HG03175 (cell line): ENCODE measurements at regions not wholly inside any gene's neighbourhood (a gene's known extent, or its start where the extent isn't known, plus 50 kb on each side); places are given as distances from the start of the nearest gene placed in this dataset.

Source experiments
- ATAC-seq: cut with Tn5 transposase; IDR thresholded peaks from one replicate; pipeline ENCODE4 v1.9.1; 2021; ENCODE audit warnings: mild to moderate bottlenecking, moderate library complexity; ENCODE audit not compliant: unreplicated experiment

DNA sequence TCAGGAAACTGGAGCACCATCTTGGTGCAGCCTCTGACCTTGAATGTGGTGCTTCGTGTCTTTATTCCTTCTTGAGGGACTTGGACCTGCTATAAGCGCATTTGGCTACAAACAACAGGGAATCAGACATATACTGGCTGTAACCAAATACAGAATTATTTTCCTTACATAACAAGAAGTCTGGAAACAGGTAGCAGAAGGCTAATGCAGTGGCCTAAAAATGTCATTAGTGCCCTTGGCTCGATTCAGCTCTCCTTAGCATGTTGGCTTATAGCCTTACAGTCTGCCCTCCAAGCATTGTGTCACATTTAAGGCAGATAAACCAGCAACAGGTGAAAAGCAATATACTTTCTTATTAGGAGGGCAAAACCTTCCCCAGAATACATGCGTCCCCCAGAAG is 655.4 kb downstream of the XIRP2 start:
- no peak for ATAC-seq

DNA sequence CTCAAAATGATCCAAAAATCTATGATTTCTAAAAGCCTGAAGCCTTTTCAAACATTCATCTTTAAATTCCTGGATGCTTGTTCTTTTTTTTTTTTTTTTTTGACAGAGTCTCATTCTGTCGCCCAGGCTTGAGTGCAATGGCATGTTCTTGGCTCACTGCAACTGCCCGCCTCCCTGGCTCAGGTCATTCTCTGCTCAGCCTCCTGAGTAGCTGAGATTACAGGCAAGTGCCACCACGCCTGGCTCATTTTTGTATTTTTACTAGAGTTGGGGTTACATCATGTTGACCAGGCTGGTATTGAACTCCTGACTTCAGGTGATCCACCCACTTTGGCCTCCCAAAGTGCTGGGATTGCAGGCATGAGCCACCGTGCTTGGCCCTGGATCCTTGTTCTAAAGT is 649.5 kb downstream of the XIRP2 start:
- ATAC-seq = no peak

GRCh38 chr2:167534443-167534842 is 646.2 kb downstream of the XIRP2 start:
- no peak for ATAC-seq

DNA sequence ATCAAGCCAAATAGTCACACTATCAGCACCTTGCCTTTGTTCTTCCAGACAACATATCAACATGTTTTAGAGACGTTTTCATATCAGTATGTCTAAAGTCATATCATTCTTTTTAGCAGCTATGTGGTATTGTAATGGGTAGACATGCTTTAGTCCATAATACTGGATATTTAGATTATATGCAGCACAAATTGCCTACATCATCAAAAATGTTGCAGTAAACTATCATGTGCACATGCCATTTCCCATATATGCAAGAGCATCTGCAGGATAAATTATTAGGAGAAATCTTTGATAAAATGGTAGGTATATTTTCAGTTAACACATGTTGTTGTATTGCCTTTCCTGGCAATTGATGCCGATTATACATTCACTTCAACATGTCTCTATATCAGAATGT is 636.5 kb downstream of the XIRP2 start:
- ATAC-seq = no peak

- no peak for ATAC-seq
These were observed 621.9 kb downstream of the XIRP2 start for GRCh38 chr2:167510071-167510759.

DNA sequence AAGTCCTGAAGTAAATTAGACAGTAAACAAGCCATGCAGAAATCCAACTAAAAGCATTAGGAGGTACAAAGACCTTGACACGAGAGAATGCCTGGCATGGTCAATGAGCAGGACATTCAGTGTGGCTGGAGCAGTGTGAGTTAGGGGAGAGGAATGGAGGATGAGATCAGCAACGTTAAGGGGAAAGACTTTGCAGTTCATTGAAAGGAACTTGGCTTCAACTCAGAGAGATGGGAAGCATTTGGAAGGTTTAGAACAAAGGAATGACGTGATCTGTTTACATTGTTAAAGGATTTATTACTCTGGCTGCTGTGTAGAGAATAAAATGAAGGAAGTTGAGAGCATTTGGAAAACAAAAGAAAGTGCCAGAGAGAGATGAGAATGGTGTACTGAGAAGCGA is 621.3 kb downstream of the XIRP2 start:
- no peak for ATAC-seq

- no peak for ATAC-seq
These were observed 620.4 kb downstream of the XIRP2 start for GRCh38 chr2:167508709-167509108.

DNA sequence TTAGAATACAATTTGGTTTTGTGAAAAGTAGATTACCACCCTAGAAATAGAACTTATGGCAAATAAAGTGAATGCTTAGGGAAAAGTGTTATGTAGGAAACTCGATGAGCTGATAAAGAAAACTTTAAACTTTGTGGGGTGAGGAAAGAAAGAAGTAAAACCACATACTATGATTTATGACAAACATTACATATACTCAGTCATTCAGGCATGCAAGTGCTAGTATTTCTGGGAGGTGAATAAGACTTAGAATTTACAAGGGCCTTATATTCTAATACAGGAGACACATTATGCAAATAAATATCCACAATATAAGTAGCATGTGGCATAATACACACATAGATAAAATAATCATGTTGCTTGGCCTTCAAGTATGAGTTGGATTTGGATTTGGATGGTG is 618.1 kb downstream of the XIRP2 start:
- ATAC-seq = no peak

DNA sequence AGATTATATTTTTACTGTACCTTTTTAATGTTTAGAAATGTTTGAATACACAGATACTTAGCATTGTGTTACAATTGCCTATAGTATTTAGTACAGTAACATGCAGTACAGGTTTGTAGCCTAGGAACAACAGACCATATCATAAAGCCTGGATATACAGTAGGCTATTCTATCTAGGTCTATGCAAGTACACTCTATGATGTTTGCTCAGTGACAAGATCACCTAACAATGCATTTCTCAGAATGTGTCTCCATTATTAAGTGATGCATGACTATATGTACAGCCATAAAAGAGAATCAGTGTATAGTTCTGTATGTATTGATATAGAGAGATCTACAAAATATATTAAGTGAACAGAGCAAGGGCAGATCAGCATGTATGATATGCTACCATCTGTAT is 616.4 kb downstream of the XIRP2 start:
- ATAC-seq = no peak

DNA sequence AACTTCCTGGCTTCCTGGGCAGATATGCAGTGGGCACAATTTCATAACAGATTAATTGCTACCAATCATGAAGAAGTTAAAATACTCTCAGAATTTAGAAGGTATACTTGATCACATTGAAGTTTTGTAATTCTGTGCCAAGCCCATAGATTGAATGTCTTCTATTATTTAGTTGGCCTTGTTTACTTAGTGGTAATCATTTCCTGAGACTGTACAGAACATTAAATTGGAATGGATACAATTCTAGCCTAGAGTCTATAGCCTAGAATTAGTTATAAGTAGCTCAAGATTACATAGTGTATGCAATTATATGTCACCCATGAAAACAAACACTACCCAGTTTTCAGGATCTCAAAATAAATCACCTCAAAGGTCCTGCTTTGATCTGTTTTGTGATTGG is 615.8 kb downstream of the XIRP2 start:
- no peak for ATAC-seq

GRCh38 chr2:167501618-167502017 is 613.3 kb downstream of the XIRP2 start:
- ATAC-seq = no peak

DNA sequence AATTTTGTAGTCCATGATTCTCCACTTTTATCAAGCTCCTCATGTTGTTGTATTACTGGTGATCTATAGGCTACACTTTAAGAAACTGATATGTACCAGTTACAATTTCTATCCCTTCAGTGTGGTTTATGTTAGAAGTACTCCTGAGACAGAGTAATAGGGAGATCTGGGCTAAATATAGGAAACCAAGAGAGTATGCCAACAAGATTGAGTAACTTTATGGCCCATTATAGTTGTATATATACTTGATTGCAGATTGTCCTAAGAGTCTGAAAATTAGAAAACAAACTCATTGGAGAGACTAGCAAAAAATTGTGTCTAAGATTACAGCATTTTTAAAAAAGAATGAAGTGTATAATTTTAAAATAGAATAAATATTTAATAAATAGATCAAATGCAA is 605.6 kb downstream of the XIRP2 start:
- no peak for ATAC-seq

DNA sequence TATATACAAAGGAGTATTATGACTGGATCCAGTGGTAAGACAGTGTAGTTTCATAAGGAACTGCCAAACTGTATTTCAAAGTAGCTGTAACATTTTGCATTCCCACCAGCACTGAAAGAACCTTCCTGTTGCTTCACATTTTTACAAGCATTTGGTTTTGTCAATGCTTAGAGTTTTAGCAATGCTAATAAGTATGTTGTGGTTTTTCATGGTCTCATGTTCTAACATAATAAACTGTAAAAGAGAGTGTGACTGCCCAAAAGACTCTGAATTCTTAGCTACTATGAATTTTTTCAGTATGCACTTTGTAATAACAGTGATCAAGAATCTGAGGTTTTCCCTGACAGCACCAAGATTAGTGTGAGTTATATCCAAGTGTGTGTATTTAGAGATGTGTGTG is 604.2 kb downstream of the XIRP2 start:
- ATAC-seq = no peak

DNA sequence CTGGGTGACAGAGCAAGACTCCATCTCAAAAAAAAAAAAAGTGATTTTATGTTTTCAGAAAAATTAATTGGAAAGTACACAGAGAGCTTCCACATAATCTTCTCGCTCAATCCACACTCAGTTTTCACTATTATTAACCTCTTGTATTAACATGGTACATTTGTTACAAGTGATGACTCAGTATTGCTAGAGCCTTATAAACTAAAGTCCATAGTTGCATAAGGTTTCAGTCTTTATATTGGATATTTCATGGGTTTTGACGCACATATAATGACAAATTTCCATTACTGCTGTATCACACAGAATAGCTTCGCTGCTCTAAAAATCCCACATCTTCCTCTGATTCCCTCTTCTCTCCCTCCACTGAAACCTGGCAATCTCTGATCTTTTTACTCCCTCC is 603.5 kb downstream of the XIRP2 start:
- no peak for ATAC-seq

DNA sequence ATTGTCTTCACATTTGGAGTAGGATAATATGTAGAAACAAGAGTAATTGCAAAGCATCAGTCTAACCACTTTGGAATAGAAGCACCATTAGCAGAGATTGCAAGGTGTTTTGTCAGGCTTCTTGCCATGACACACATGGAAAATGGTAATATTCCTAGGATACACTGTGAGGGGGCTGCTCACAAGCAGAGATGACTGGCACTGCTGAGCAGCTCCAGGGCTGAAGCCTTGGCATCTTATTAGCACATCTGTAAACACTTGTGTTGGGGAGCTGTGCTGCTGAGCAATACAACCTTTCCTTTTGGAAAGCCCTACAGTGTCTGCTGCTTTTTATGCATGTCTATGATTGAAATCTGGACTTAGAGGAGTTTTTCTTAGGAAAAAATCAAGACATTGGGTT is 602.2 kb downstream of the XIRP2 start:
- no peak for ATAC-seq

GRCh38 chr2:167489325-167489724 is 601.0 kb downstream of the XIRP2 start:
- ATAC-seq = no peak

DNA sequence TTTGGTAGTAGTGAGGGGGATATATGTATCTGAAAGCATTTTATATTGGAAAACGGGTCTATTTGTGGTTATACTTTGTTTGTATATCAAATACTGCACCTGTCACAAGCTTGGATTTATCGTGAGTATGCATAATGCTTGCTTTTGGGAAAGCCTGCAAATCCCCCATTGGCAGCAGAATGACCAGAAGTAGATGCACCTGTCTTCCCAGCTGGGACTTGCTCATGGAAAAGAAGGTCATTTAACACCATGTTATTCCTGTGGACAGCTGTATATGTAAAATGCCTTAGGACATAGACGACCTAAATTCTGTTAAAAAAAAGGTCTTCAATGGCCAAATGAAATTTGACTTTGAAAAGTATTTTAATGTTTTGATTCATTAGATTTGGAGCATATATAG is 599.4 kb downstream of the XIRP2 start:
- no peak for ATAC-seq

GRCh38 chr2:167484875-167485274 is 596.6 kb downstream of the XIRP2 start:
- ATAC-seq = no peak

DNA sequence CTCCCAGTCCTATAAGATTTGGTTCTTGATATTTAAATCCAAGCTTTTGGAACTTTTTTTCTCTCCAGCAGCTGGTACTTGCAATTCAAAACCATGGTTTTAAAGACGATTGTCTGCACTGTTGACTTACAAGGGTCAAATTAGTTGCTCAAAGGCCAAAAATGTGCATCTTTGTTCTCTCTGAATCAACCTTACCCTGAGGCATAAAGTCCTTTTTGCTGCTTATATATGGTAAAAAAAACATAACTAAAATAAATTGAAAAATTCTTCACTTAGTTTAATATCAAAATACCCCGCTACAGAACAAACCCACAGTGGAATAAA is 592.7 kb downstream of the XIRP2 start:
- ATAC-seq = no peak

GRCh38 chr2:167480232-167480985 is 592.1 kb downstream of the XIRP2 start:
- ATAC-seq = no peak

DNA sequence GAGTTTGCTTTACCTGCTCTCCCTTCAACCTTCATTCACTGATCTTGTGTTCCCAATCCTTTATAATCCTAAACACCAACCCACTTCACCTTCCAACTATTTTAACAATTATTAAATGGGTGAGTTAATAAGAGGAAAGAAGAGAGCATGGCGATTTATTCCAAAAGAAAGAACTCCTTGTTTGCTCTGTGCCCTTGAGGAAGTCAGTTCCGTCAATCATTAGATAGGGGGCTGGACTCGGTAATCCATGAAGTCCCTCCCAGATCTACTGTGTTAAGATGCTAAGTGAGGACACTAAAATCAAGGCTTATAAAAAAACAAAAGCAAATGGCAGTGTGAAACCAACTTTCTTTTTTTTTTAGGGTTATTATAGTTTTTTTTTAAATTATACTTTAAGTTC is 589.9 kb downstream of the XIRP2 start:
- no peak for ATAC-seq

DNA sequence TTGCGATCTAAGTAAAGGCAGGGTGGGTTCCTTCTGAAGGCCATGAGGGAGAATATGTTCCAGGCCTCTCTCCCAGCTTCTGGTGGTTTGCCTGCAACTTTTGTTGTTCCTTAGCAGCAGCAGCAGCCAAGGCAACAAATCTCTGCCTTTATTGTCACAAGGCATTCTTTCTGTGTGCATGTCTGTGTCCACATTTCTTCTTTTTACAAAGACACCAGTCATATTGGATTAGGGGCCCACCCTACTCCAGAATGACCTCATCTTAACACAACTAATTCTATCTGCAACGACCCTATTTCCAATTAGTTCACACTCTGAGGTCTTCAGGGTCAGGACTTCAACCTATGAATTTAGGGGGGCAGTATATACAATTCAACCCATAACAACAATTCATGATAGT is 587.5 kb downstream of the XIRP2 start:
- ATAC-seq = no peak

DNA sequence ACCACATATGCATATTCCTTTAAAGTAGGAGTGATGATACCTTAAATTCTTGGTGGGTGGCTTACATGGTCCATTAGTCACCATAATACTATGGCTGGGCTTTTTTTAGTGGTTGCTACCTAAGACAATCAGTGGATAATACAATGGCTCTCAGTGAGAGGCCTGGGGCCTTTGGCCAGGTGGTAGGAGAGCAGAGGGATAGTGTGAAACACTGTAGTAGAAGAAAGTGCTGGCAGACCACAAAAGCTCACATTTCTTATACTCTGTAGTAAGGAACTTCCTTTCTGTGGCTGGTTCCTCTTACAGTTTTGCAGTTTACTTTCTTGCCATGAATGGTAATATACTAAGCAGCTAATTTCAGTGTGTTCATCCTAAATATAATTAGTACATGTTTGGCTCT is 583.5 kb downstream of the XIRP2 start:
- ATAC-seq = peak; percentile 51
